ENCODE measurements at regions not wholly inside any gene's neighbourhood (a gene's known extent, or its start where the extent isn't known, plus 50 kb on each side); places are given as distances from the start of the nearest gene placed in this dataset.

DNA sequence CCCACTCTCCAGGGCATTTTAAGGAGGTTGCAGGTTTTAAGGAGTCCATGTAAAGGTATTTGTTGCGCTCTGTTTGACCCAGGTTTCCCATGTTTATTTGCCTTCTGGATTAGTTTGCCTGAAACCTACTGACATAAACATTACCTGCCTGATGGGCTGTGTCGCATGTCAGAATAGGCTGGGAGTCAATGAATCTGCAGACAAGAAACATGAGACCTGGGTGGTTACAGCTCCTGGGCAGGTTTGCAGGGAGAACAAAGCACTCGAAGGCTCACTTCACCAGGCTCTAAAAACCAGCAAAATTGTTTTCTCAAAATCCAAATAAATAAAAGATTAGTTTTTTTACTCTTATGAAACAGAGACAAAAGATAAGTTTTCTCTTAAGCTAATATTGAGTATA is 114.4 kb upstream of the SERTM1 start:
- TF ChIP-seq CTCF (IDR thresholded peaks at IDR 0.05): no peak
- no peak for TF ChIP-seq POLR2A (IDR thresholded peaks at IDR 0.05)
